Coronary artery (tissue), 2 donors: ENCODE measurements at regions not wholly inside any gene's neighbourhood (a gene's known extent, or its start where the extent isn't known, plus 50 kb on each side); places are given as distances from the start of the nearest gene placed in this dataset.

ENCODE experiments used
- DNase-seq: peaks from one replicate; pipeline ENCODE4 v3.0.0-alpha.2; 2017; ENCODE audit warnings: low spot score
- H3K27ac ChIP-seq, 2 donors: fragments of 200-600 bp; sonication (generic); one replicate each; pipeline ENCODE4 v1.5.1; 2016 to 2019
- H3K4me3 ChIP-seq: fragments of 200-600 bp; sonication (generic); 2 replicates; pipeline ENCODE4 v1.5.1; 2016; ENCODE audit warnings: mild to moderate bottlenecking, moderate library complexity
- TF ChIP-seq, protein P1 (sequence below): fragments of 200-600 bp; sonication (generic); IDR thresholded peaks from one replicate; pipeline ENCODE4 v1.5.1; 2019; ENCODE audit warnings: antibody characterized with exemption

DNA sequence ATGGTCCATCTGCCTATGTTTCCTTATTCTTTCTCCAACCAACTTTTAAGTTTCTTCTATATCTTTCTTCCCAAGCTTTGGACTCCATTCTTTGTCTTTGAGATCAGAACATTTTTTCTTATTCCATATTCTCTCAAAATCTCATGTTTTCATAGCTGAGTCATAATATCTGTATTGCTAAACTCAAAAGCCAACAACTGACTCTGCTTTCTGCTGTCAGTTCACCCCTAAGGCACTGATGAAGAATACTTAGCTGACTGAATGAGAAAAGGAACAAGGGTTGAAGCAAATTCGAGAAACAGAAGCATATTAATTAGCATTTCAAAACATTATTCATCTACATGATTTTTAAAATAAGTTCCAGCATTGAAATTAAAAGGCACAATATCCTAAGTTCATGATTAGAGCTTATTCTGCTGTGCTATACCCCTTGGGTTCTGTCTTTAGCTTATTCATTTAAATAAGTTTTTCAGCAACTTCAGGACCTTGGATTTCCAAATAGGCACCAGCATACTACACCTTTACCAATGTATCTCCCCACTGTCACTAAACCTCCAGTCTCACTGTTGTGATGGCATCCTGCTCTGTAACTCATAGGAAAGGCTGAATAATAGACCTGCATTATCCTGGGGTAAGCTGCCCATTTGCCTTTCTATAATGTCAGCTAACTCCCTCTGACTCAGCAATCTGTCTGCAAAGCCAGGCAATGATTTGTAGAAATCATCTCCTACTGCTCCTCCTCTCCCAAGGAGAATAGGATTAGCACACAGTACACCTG is 49.9 kb upstream of the C5orf46 start:
- TF ChIP-seq, protein P1, sequence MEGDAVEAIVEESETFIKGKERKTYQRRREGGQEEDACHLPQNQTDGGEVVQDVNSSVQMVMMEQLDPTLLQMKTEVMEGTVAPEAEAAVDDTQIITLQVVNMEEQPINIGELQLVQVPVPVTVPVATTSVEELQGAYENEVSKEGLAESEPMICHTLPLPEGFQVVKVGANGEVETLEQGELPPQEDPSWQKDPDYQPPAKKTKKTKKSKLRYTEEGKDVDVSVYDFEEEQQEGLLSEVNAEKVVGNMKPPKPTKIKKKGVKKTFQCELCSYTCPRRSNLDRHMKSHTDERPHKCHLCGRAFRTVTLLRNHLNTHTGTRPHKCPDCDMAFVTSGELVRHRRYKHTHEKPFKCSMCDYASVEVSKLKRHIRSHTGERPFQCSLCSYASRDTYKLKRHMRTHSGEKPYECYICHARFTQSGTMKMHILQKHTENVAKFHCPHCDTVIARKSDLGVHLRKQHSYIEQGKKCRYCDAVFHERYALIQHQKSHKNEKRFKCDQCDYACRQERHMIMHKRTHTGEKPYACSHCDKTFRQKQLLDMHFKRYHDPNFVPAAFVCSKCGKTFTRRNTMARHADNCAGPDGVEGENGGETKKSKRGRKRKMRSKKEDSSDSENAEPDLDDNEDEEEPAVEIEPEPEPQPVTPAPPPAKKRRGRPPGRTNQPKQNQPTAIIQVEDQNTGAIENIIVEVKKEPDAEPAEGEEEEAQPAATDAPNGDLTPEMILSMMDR = no peak
- H3K27ac ChIP-seq = no peak overlapping the region
- no peak for DNase-seq
- H3K4me3 ChIP-seq = no peak overlapping the region
